Neural crest cell (in vitro differentiated cells): ENCODE measurements at regions not wholly inside any gene's neighbourhood (a gene's known extent, or its start where the extent isn't known, plus 50 kb on each side); places are given as distances from the start of the nearest gene placed in this dataset.

ENCODE experiments used
- DNase-seq: peaks from one replicate; pipeline ENCODE4 v3.0.0; 2021; ENCODE audit warnings: low read depth, mixed read lengths, low spot score
- H3K27ac Mint-ChIP-seq: one replicate; pipeline ENCODE4 v1.8.0; 2021; ENCODE audit warnings: mild to moderate bottlenecking, mixed read lengths; ENCODE audit not compliant: unreplicated experiment
- H3K27me3 Mint-ChIP-seq: 2 replicates; pipeline ENCODE4 v1.8.0; 2021; ENCODE audit warnings: low read depth, mild to moderate bottlenecking, mixed read lengths
- H3K36me3 Mint-ChIP-seq: 2 replicates; pipeline ENCODE4 v1.8.0; 2021; ENCODE audit warnings: low read depth, mild to moderate bottlenecking, mixed read lengths
- H3K4me1 Mint-ChIP-seq: 2 replicates; pipeline ENCODE4 v1.8.0; 2021; ENCODE audit warnings: mixed read lengths
- H3K4me3 Mint-ChIP-seq: one replicate; pipeline ENCODE4 v1.8.0; 2021; ENCODE audit warnings: mild to moderate bottlenecking, mixed read lengths
- H3K9me3 Mint-ChIP-seq: 2 replicates; pipeline ENCODE4 v1.8.0; 2021; ENCODE audit warnings: mixed read lengths
- CTCF ChIP-seq: fragments of 200-600 bp; sonication (generic); conservative IDR thresholded peaks from 2 replicates; pipeline ENCODE4 v1.5.0; 2021; ENCODE audit warnings: antibody characterized with exemption, mild to moderate bottlenecking

- no peaks in the 10 kb centered on the region for H3K36me3 Mint-ChIP-seq
- H3K4me1 Mint-ChIP-seq = no peaks in the 10 kb centered on the region
- peaks cover 7% of the 10 kb centered on the region for H3K27me3 Mint-ChIP-seq
- H3K27ac Mint-ChIP-seq = no peak overlapping the region
- no peak for TF ChIP-seq CTCF
- no peak overlapping the region for H3K4me3 Mint-ChIP-seq
- no peak for DNase-seq
- peaks cover 7% of the 10 kb centered on the region for H3K9me3 Mint-ChIP-seq
These were observed 425.9 kb upstream of the TBX3 start for GRCh38 chr12:115109863-115110262.

- H3K36me3 Mint-ChIP-seq = no peaks in the 10 kb centered on the region
- H3K9me3 Mint-ChIP-seq = peaks cover 7% of the 10 kb centered on the region
- H3K27me3 Mint-ChIP-seq = peaks cover 7% of the 10 kb centered on the region
- no peak overlapping the region for H3K4me3 Mint-ChIP-seq
- TF ChIP-seq CTCF = no peak
- no peak overlapping the region for H3K27ac Mint-ChIP-seq
- H3K4me1 Mint-ChIP-seq = peaks cover 7% of the 10 kb centered on the region
- DNase-seq = no peak
These were observed 424.4 kb upstream of the TBX3 start for GRCh38 chr12:115108129-115109100.

GRCh38 chr12:115103884-115104883, 420.2 kb upstream of the TBX3 start:
- H3K36me3 Mint-ChIP-seq = peaks cover 2% of the 10 kb centered on the region
- peaks cover 14% of the 10 kb centered on the region for H3K9me3 Mint-ChIP-seq
- H3K4me3 Mint-ChIP-seq = no peak overlapping the region
- H3K27ac Mint-ChIP-seq = peak overlapping the region; percentile 58
- H3K4me1 Mint-ChIP-seq = peaks cover 7% of the 10 kb centered on the region
- H3K27me3 Mint-ChIP-seq = peaks cover 10% of the 10 kb centered on the region
- DNase-seq = no peak
- TF ChIP-seq CTCF = no peak

GRCh38 chr12:115102450-115102849, 418.5 kb upstream of the TBX3 start:
- H3K4me1 Mint-ChIP-seq = peaks cover 7% of the 10 kb centered on the region
- H3K27me3 Mint-ChIP-seq = peaks cover 12% of the 10 kb centered on the region
- no peak for TF ChIP-seq CTCF
- no peak for DNase-seq
- H3K27ac Mint-ChIP-seq = peak overlapping the region; percentile 27
- no peak overlapping the region for H3K4me3 Mint-ChIP-seq
- H3K9me3 Mint-ChIP-seq = peaks cover 15% of the 10 kb centered on the region
- H3K36me3 Mint-ChIP-seq = peaks cover 3% of the 10 kb centered on the region

GRCh38 chr12:115101520-115101919, 417.5 kb upstream of the TBX3 start:
- peaks cover 11% of the 10 kb centered on the region for H3K9me3 Mint-ChIP-seq
- peaks cover 3% of the 10 kb centered on the region for H3K36me3 Mint-ChIP-seq
- H3K27ac Mint-ChIP-seq = no peak overlapping the region

More at GRCh38 chr12:115101520-115101919, 417.5 kb upstream of the TBX3 start:
- H3K4me3 Mint-ChIP-seq = no peak overlapping the region
- no peak for DNase-seq
- H3K27me3 Mint-ChIP-seq = peaks cover 8% of the 10 kb centered on the region
- H3K4me1 Mint-ChIP-seq = peaks cover 7% of the 10 kb centered on the region
- no peak for TF ChIP-seq CTCF
